GM19468 (cell line): ENCODE measurements at regions not wholly inside any gene's neighbourhood (a gene's known extent, or its start where the extent isn't known, plus 50 kb on each side); places are given as distances from the start of the nearest gene placed in this dataset.

Experiments used
- ATAC-seq: cut with Tn5 transposase; IDR thresholded peaks from one replicate; pipeline ENCODE4 v1.9.1; 2021; ENCODE audit warnings: mild to moderate bottlenecking, moderate library complexity, moderate number of reproducible peaks; ENCODE audit not compliant: unreplicated experiment; ENCODE audit errors: extremely low read depth

GRCh38 chr6:109296452-109296851 is 85.8 kb downstream of the CD164 start:
- ATAC-seq, result no peak

- ATAC-seq, result no peak
These were observed 86.5 kb downstream of the CD164 start for GRCh38 chr6:109295774-109296156.

GRCh38 chr6:109295109-109295773 is 87.0 kb downstream of the CD164 start:
- ATAC-seq, result no peak

GRCh38 chr6:109292983-109293586 is 89.2 kb downstream of the CD164 start:
- no peak for ATAC-seq

GRCh38 chr6:109292420-109292819 is 89.8 kb downstream of the CD164 start:
- ATAC-seq, result no peak

GRCh38 chr6:109291902-109292301 is 90.4 kb downstream of the CD164 start:
- no peak for ATAC-seq

GRCh38 chr6:109290143-109290931 is 91.9 kb downstream of the CD164 start:
- ATAC-seq, result no peak

- no peak for ATAC-seq
These were observed 96.9 kb downstream of the CD164 start for GRCh38 chr6:109285366-109285765.

- no peak for ATAC-seq
These were observed 97.6 kb downstream of the CD164 start for GRCh38 chr6:109284675-109285074.

- no peak for ATAC-seq
These were observed 99.5 kb downstream of the CD164 start for GRCh38 chr6:109282756-109283155.

GRCh38 chr6:109279628-109280027 is 102.6 kb downstream of the CD164 start:
- ATAC-seq, result no peak

GRCh38 chr6:109271622-109272021 is 110.6 kb downstream of the CD164 start:
- ATAC-seq, result no peak

- no peak for ATAC-seq
These were observed 112.2 kb downstream of the CD164 start for GRCh38 chr6:109269953-109270517.

- no peak for ATAC-seq
These were observed 113.2 kb downstream of the CD164 start for GRCh38 chr6:109269057-109269456.

- ATAC-seq, result no peak
These were observed 116.7 kb downstream of the CD164 start for GRCh38 chr6:109265530-109265929.

GRCh38 chr6:109263873-109264700 is 118.2 kb downstream of the CD164 start:
- no peak for ATAC-seq

GRCh38 chr6:109262261-109262660 is 120.0 kb downstream of the CD164 start:
- ATAC-seq, result no peak

GRCh38 chr6:109261811-109262210 is 120.5 kb downstream of the CD164 start:
- ATAC-seq, result no peak

GRCh38 chr6:109260701-109261100 is 121.6 kb downstream of the CD164 start:
- no peak for ATAC-seq

- ATAC-seq, result no peak
These were observed 122.1 kb downstream of the CD164 start for GRCh38 chr6:109260126-109260525.
